HepG2 (cell line): ENCODE measurements at regions not wholly inside any gene's neighbourhood (a gene's known extent, or its start where the extent isn't known, plus 50 kb on each side); places are given as distances from the start of the nearest gene placed in this dataset.

ENCODE experiments used
- CBFB ChIP-seq: sonication (generic); formaldehyde crosslinking; IDR thresholded peaks from 2 replicates; pipeline ENCODE4 v1.4.0; 2020; ENCODE audit warnings: missing genetic modification reagents
- ELF3 ChIP-seq: IDR thresholded peaks from 2 replicates; pipeline ENCODE4 v1.6.1; 2016; ENCODE audit warnings: missing genetic modification reagents, missing compliant biosample characterization
- FOXP1 ChIP-seq, 2 experiments: fragments of 450-650 bp in 1 of 2; IDR thresholded peaks; 2 replicates each; pipeline ENCODE4 v1.6.1; 2017 to 2018; ENCODE audit warnings: antibody characterized with exemption in 1 of 2
- NAIF1 ChIP-seq: sonication (generic); formaldehyde crosslinking; IDR thresholded peaks from 2 replicates; pipeline ENCODE4 v1.5.0; 2020; ENCODE audit warnings: mild to moderate bottlenecking, missing genetic modification reagents, borderline replicate concordance
- POLR2A ChIP-seq, 2 experiments: IDR thresholded peaks; 2 replicates each; pipeline ENCODE4 v1.6.1; 2011; ENCODE audit warnings: low read depth in 2 of 2, low read length in 2 of 2, mild to moderate bottlenecking in 1 of 2, moderate library complexity in 1 of 2; ENCODE audit not compliant: insufficient read depth in 1 of 2
- POLR2AphosphoS5 ChIP-seq: IDR thresholded peaks from 2 replicates; pipeline ENCODE4 v1.6.1; 2012; ENCODE audit warnings: low read depth, low read length
- RFX5 ChIP-seq: IDR thresholded peaks from 2 replicates; pipeline ENCODE4 v1.6.1; 2011; ENCODE audit warnings: low read depth, low read length, improper control_type of control experiment
- RXRA ChIP-seq: sonication (generic); formaldehyde crosslinking; IDR thresholded peaks from 2 replicates; pipeline ENCODE4 v1.5.1; 2020; ENCODE audit warnings: missing genetic modification reagents
- ZFYVE20 ChIP-seq: sonication (generic); formaldehyde crosslinking; IDR thresholded peaks from 2 replicates; pipeline ENCODE4 v1.8.0; 2023; ENCODE audit warnings: low read depth, mild to moderate bottlenecking, moderate library complexity, missing genetic modification reagents, borderline replicate concordance
- ZNF589 ChIP-seq: sonication (generic); formaldehyde crosslinking; conservative IDR thresholded peaks from 2 replicates; pipeline ENCODE4 v1.8.0; 2022; ENCODE audit warnings: mild to moderate bottlenecking, moderate library complexity, missing genetic modification reagents
- TF ChIP-seq, protein P1 (sequence below): sonication (generic); formaldehyde crosslinking; conservative IDR thresholded peaks from 2 replicates; pipeline ENCODE4 v1.8.0; 2022; ENCODE audit warnings: mild to moderate bottlenecking, moderate library complexity, missing genetic modification reagents

- no peak for TF ChIP-seq NAIF1
- no peak for TF ChIP-seq RFX5
- TF ChIP-seq POLR2AphosphoS5: no peak
- no peak for TF ChIP-seq RXRA (CRISPR knock-in tag)
- no peak for TF ChIP-seq FOXP1 (IDR thresholded peaks at IDR 0.05)
- TF ChIP-seq FOXP1 (CRISPR knock-in tag; IDR thresholded peaks at IDR 0.05): no peak
- TF ChIP-seq, protein P1, sequence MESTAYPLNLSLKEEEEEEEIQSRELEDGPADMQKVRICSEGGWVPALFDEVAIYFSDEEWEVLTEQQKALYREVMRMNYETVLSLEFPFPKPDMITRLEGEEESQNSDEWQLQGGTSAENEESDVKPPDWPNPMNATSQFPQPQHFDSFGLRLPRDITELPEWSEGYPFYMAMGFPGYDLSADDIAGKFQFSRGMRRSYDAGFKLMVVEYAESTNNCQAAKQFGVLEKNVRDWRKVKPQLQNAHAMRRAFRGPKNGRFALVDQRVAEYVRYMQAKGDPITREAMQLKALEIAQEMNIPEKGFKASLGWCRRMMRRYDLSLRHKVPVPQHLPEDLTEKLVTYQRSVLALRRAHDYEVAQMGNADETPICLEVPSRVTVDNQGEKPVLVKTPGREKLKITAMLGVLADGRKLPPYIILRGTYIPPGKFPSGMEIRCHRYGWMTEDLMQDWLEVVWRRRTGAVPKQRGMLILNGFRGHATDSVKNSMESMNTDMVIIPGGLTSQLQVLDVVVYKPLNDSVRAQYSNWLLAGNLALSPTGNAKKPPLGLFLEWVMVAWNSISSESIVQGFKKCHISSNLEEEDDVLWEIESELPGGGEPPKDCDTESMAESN (CRISPR knock-in tag): no peak
- no peak for TF ChIP-seq CBFB (CRISPR knock-in tag)
- no peak for TF ChIP-seq ZFYVE20 (CRISPR knock-in tag)
- TF ChIP-seq ZNF589 (CRISPR knock-in tag): no peak
- no peak for TF ChIP-seq POLR2A (IDR thresholded peaks at IDR 0.05; ENCODE audit: insufficient read depth in 1 of 2, low read depth in 2 of 2, low read length in 2 of 2)
- no peak for TF ChIP-seq ELF3 (CRISPR knock-in tag)
Measured at GRCh38 chr10:9828110-9828509, 1189.6 kb upstream of the CELF2 start.
